ENCODE measurements at regions not wholly inside any gene's neighbourhood (a gene's known extent, or its start where the extent isn't known, plus 50 kb on each side); places are given as distances from the start of the nearest gene placed in this dataset.

DNA sequence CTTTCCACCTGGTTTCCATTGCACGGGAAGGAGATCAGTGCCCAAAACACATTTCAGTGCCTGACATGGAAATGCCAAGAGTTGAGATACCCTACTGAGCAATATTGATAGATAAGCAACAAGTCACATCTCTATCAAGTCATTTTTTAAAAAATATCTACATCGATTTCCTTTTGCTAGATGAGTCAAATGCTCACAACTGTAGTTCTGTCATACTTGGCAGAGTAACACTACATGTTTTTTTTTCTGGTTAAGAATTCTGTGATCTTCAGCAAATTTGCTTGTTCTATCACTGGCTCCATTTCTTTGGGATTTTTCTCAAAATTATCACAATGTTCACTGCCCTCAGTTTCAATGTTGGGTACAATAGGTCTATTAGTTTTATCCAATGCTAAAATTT lies 145.4 kb downstream of the ZC3H11B start:
- no peak for DNase-seq

DNA sequence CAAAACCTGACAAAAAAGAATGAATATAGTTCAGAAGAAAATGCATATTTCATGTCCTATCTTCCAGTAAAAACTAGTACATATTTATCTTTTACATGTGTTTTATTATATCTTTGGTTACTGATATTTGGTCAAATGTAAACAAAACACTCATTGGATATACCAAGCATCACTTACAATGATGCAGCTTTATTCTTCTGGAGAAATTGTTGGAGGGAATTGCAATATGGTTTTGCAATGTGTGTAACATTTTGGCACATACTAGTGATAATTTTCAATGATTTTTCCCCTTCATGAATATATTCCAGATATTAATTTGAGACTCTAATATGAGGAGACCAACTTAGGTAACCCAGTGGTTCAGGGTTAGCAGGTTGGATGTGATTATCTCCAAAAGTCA lies 146.1 kb downstream of the ZC3H11B start:
- DNase-seq, result no peak

DNA sequence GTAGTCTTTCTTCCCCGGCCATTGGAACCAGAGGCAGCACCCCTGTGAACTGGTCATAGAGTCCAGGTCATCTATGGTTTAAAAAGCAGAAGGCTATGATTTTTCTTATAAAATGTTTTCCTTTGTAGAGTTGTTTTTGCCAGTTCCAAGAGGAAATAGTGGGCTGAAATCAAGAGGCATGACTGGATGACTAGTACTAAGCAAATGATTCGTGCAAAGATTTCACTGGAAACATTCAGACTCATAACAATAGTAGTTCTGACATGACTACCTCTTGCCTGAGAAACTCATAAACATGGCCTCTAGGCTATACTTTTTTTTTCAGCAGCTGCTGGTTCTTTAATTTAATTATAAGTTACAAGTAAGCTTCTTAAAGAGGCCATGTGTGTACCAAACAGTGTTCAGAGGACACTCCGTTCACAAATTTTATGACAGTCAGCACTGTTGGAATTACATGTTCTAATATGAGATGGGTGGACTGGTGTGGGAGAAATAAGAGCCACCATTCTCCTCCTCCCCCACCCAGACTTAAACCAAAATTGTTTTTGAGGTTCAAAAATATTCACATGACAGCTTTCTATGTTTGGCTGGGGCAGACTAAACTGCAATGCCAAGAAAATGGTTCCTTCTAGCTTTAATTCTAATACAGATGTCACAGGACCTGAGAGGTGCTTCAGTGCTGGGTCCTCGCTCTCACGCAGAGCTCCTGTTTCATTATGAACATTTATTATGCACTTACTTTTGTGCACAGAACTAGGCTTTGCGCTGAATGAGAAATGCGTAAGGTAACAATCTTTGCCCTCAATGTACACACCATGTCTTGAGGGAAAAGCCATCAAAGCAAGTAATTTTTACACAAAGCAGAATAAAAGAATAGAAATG lies 147.5 kb downstream of the ZC3H11B start:
- DNase-seq, result no peak

DNA sequence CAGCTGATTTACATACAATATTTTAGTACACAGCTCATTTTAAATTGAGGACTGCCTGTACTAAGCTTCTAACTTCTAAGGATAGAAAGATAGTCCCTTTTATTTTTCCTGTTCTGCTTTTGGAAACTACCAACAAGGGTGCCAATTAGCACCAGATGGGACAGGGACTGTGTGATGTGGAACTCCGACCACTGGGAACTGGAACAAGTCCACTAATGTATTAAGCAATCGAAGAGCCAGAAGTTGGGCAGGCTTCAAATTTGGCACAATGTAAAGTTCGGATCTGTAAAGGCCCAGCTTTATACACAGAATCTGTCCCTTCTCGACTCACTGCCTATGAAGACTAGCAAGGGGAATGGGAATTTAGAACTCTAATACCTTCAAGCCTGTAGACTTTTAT lies 149.3 kb downstream of the ZC3H11B start:
- no peak for DNase-seq

DNA sequence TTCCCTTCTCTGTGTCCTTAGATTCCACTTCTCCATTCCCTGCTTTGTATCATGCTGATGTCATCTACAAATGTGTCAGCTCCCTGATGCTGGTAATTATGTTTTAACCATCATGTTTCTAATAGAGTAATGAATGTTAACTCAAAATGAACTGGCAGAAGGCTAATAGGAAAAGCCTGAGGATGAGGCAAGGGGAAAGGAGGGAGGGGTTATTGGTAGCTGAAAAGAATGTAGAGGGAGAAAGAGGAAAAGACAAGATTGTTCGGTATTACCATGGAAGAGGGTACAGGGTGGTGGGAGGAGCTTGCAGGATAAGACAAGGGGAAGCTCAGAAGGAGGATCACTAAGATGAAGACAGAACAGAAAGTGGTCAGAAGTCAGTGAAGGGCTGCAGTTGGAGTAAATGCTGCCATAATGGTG lies 150.9 kb downstream of the ZC3H11B start:
- DNase-seq, result no peak

DNA sequence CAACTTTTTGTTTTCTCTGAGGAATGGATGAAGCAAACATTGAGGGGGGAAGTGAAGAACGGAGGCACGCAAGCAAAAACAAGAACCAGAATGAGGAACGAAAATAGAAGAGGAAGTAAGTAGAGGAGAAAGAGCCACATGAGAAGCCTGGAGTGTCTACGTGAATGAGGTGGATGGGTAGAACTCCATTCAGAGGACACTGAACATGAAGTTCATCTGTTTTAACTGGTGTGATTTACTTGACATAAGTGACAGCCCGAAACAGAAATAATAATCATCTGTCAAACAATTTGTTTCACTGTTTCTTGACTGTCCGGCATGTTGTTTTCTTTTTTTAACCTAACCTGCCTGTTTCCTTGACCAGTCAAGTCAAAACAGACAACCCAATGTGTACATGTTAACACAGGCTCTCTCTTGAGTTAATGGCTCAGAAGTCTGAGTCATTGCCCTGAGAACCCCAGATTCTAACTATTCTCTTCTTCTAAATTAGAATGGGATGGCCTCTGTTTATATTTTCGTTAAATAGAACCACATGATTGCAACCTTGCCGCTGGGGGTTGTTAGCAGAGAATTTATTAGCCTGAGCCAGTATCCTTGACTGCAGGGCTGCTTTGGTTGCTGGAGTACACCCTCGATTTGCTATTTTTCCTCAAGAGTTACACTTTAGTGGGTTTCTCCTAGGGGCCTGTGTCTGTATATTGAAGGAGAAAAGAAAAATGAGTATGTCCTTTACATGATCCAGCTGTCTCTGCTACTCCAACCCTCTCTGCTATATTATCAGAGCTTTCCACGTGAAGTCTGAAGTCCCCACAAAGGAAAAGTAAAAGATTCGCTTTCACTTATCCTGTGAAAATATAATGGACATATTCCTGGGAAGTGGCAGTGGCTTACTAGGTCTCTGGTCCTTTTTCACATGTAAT lies 151.7 kb downstream of the ZC3H11B start:
- DNase-seq, result no peak

DNA sequence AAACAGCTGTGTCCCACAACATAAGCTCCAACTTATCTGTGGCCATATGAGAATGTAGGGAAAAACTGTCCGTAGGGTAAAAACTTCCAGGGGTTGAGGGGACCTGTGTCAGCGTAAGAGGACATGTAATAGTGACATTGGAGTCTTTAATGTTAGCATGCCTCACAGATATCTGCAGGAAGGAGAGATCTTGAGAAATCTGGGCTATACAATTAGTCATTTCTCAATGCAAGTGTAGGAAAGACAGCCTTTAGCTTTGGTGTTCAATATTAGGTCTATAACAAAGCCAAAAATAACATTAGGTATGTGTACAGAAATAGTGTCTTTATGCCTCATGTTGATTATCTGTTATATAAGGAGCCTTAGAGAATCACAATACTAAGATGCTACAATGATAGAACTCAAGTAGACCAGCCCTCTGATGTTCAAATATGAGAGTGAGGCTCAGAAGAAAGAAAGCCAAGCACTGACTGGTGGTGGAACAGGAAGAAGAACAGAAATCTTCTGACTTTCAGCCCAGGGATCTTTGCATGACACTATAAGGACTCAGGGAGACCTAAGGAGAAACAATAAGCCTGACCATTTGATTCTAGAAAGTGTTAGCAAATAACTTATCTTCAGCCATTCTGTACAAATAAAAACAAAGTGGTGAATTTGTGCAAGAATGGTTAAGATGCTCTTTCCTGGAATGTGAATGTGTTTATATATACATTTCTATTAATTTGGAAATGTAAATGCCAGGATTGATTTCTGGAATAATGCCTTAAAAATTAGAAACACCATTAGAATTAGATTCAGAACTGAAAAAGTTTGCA lies 152.6 kb downstream of the ZC3H11B start:
- no peak for DNase-seq

DNA sequence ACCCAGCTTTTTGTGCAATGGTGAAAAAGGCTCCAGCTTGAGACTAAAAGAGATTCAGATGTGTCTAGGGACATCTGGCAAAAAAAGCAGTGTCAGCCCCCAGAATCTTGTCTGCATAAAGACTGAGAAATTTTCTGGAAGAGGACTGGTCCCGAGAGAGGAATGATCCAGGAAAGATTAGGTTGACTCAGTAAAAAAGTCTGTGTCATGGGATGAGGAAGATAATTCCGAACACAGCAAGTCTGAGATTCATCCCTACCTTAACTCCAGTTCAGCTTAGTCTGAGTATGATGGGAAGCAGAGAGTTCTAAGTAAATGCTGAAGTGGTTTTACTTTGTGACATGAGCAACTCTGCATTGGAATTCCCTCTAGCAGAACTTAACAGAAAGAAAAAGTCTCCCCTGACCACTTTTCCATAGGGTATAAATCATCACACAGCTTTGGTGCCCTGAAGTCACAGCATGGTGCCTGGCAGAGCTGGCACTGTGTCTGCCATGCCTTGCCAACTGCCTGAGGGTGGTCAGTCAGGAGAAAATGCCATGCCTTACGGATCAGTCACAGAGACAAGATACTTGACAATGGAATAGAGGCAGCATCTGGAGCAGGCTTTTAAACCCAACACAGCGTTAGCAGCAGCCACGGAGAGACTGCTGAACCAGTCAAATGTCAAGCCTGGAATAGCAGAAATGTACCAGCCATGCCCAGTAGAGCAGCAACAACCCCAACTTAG lies 153.4 kb downstream of the ZC3H11B start:
- no peak for DNase-seq

DNA sequence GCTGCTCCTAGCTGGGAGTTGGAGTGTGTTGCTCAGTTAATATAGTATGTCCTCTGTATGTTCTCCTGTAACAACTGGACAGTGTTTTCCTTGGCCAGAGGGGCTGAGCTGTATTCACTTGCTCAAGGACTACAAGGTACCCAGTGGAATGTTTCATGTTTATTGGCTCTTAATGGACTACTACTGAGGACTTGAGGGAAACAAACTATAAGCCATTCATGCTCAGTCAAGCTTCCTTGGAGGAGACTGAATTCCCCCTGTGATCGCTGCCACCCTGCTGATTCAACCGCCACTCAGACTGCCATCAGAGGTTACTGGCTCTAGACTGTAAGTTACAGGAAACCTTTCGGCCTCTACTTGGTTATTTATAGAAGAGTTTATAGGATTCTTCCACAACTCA lies 166.6 kb downstream of the ZC3H11B start:
- DNase-seq, result no peak

DNA sequence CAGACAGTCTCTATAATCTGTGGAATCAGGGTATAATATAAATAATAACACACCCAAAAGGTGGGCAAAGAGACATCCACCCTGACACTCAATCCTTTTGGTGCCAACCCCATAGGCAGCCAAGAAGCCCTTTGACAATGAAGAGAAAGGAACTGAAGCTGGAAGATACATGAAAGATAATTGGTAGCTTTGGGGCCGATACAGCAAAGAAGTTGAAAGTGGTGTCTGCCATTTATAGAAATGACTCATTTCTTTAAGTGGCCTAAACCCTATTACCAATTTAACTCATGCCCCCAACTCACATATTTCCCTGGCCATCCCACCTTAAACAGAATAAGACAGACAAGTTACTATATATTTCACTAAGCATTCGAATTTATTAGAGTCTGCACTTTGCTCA lies 167.0 kb downstream of the ZC3H11B start:
- DNase-seq, result no peak

DNA sequence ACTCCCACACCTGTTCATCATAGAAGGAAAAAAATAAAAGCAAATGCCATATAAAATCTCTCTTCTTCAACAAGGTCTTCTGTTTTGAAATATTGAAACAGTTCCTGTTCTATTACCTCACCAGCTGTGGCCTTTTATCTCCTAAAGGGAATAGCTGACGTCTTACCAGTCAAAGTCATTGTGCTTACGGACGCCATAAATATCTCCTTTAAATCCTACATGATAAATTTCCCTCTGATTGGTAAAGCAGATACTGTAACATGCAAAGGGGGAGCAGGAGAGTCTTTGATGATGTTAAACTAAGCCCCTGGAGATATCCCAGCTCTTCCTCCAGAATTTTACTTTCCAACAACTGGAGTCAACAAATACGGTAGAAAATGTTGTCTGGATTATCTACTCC lies 168.4 kb downstream of the ZC3H11B start:
- DNase-seq, result no peak

DNA sequence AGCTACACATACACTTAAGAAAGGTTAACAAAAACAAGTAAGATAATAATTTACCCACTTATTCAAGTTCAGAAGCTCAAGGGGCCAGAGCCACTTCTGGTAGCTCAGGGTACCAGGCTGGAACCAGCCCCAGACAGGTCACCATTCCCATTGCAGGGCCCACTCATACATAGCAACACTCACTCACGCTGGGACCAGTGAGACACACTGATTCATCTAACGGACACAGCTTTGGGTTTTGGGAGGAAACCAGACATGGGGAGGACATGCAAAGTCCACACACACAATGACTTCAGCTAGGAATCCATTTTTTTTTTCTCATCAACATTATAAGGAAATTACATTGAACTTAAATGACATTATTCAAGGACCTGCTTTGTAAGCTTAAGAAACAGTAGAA lies 169.1 kb downstream of the ZC3H11B start:
- no peak for DNase-seq

DNA sequence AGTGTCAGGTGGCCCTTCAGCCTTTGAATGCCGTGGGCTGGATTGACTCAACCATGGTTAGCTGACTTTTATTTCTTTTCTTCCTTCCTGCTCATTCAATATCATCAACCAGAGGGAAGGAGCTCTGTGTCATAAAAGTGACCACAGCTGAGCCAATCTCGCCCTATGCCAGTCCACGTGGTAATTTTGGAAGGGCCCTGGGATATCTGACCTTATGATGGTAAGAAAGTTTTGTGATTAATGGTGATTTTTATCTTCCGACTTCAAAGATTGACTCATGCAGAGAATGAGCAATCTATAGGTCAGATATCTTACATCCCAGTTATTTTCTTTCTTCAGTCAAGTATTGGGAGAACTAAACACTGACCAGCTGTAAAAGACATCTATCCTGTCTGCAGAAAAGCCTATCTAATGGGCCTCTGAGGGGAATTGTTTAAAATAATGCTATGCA lies 170.3 kb downstream of the ZC3H11B start:
- no peak for DNase-seq

DNA sequence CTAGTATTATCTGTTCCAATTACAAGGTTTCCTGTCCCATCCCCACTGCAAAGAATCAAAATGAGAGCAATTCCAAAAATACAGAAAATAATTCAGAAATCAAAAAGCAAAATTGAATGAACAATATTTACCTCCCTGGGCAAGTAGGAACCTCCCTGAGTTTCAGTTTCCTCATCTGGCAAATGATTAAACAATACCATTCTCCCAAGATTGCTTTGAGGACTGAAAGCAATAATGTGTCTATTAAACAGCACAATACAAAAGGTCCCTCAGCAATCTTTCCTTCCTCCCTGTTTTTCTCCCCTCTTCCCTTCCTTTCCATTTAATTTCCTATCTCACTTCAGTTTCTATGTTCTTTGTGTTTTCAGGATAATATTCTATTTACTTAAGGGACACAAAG lies 171.0 kb downstream of the ZC3H11B start:
- no peak for DNase-seq

DNA sequence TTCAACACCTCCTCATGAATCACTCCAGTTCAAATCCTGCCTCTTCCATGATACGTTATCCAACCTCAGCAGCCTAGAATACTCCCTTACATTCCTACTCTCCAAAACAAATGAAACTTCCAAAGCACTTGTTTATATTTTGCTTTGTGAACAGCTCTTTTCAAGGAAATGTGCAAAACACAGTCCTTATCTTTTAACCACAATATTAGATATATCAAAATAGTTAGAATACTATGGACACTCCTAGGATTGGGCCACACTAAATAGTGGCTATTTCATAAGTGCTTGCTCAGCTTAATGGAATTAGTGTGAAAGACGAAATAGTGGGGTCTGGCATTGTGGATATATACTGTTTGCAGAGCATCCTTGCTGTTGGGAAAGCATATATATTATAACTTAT lies 173.5 kb downstream of the ZC3H11B start:
- no peak for DNase-seq

DNA sequence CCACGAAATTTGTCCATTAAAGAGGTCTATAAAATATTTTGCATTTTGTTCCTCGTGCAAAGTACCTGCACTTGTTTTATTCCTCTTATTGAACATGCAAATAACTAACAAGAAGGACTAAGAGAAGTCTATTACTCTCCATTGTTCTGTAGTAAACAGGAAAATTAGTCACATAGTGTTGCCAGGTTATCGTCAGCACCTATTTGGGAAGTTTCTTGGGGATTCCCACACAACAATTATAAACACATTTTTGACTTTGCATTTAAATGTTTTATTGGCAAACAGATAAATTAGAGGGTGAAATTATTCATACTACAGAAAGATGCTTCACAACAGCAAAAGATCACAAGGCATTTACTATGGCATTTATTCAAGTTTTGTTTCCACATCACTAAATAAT lies 174.5 kb downstream of the ZC3H11B start:
- no peak for DNase-seq

DNA sequence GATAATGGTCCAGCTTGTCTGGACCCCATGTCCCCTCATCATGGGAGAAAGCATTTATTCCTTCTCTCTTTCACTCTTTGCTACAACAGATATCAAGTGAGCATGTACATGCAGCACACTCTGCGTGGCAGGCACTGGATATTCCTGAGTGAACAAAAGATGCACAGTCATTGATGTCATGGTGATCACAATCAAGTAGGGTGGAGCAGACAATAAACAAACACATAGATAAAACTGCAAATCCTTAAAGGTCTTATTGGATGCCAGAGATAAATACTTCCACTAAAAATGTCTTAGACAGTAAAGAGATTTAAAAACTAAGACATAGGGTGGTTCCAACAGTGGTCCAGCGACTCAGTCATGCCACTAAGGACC lies 178.0 kb downstream of the ZC3H11B start:
- no peak for DNase-seq

DNA sequence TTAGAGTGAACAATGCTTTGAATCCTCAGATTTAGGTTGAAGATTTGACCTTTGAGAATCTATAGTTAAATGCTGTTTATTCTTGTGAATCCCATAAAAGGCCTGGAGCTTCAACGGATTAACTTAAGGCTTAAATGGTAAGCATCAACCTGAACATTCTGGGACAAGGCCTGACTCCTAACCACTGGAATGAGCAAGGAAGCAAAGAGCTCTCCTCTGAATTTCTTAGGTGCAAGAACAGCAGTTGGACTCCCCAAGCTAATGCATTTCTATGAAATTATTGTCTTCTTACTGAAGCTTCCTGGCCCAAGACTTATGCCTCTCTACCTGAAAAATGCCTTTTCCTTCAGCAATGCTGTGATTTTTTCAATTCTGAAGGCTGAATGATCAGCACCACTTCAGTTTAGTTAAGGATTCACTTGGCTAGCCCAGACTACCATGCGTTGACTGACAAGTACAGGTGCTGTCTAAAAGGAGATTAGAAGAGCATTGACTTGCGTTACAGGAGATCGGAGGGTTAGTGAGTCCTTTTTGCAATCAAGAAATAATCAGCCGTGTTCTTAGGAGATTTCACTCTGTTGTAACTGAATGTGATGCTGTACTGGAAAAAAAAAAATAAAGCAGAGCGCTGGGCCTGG lies 178.5 kb downstream of the ZC3H11B start:
- DNase-seq, result no peak

DNA sequence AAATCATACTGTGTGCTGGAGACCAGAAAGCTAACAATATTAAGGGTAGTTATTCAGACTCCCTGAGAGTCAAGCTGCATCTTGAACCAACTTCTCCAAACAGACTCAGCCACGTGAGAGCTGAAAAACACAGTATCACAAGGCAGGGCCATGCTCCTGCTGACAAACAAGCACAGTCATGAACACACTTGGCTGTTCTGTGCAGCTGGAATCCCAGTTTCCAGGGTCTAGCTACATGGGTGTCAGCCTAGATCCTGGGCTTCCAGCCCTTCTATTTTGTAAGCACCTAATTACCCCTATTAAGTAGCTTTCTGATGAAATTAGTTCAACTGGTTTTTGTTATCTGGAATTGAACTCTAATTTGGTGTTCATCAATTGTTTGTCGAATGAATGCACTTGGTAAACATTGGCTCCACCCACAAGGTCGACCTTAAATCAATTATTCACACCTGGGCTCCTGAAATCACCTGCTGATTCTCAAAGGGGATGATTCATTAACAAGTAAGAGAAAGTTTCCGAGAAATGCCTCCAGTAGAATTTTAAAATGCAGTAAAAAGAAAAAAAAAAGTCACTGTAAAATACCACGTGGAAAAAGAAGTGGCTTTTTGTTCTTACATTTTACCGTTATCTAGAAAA lies 179.3 kb downstream of the ZC3H11B start:
- no peak for DNase-seq

DNA sequence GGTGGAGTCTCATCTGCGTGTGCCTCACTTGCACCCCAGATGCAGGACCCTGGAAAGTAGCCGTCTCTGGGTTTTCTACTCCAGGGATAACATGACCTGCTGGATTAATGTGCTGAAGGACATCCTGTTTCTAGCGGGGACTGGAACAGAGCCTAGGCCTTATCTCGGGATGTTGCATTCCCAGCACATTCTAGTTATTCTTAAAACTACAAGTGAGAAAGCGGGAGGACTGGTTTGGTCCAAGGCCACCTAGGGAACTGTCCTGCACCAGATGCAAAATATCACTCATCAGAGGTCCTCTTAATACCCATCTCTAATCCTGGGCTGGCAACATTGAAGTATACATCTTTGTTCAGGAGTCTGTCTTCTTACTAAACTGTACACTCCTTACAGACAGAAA lies 179.9 kb downstream of the ZC3H11B start:
- no peak for DNase-seq

DNA sequence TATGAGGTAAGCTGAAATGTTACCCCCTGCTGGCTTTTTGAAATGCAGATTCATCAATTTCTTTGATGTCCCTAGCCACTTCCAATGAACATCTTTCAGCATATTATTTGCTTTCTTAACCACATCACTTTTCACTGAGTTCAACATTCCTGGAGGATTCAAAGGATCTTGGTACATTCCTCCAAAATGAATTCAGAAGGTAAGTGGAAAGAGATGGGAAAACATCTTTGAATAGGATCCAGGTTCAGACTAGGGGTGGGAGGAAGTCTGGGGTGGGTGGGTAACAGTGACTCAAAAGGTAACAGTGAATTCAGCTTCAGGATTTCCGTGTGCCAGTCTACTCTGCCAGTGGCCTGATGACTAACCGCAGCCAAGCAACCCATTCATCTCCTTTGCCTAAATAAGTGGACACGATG lies 180.7 kb downstream of the ZC3H11B start:
- DNase-seq, result no peak

All from central memory CD4-positive, alpha-beta T cell (primary cell).